HG03342 (cell line): ENCODE measurements at regions not wholly inside any gene's neighbourhood (a gene's known extent, or its start where the extent isn't known, plus 50 kb on each side); places are given as distances from the start of the nearest gene placed in this dataset.

ENCODE experiments used
- ATAC-seq: cut with Tn5 transposase; IDR thresholded peaks from one replicate; pipeline ENCODE4 v1.9.1; 2021; ENCODE audit warnings: mild to moderate bottlenecking, moderate library complexity; ENCODE audit not compliant: unreplicated experiment

DNA sequence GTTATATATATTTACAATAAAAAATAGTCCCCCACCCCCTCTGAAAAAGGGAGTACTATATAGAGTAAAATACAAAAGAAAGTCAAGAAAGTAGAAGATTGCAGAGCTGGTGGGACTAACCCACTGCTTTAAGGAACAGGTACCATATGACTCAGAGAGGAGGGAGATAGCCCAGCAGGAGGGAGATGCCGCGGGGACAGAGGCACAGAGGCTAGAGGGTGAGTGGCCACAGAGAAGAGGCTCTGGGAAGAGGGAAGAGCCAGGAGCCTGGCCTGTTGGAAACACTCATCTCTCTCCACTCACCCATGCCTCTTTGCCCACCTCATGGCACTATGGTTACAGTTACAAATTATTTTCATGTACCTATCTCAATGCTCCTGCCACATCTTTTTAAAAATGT is 53.6 kb upstream of the LYVE1 start:
- no peak for ATAC-seq

- ATAC-seq: no peak
Observed at GRCh38 chr11:10619131-10619680, 50.7 kb upstream of the LYVE1 start.

DNA sequence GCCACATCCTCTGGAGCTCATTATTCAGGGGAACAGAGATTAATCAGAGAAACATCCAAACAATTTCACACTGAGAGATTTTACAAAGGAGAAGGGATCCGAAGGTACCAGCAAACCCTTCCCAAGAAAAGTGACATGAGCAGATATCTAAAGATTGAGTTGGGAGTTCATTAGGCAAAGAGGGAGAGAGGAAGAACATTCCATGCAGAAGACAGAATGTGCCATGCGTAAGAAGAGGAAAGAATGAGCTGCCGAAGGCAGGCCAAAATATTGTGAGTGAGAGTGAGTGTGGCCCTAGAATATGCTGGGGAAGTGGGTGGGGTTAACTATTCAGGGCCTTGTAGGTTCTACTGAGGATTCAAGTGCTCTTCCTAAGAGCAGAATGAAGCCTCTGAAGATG is 50.0 kb upstream of the LYVE1 start:
- no peak for ATAC-seq
